ENCODE measurements at regions not wholly inside any gene's neighbourhood (a gene's known extent, or its start where the extent isn't known, plus 50 kb on each side); places are given as distances from the start of the nearest gene placed in this dataset.

- Mint-ChIP-seq H3K4me3 (ENCODE audit: unreplicated experiment) (no peak overlapping the region), H3K4me1 (ENCODE audit: insufficient read depth, unreplicated experiment) (peaks cover 32% of the 10 kb centered on the region), H3K36me3 (ENCODE audit: insufficient read depth, unreplicated experiment) (no peaks in the 10 kb centered on the region), H3K9me3 (ENCODE audit: unreplicated experiment) (peaks cover 9% of the 10 kb centered on the region), H3K27ac (ENCODE audit: low read depth, unreplicated experiment) (peak overlapping the region; percentile 29), H3K27me3 (ENCODE audit: insufficient read depth, unreplicated experiment) (no peaks in the 10 kb centered on the region)
- TF ChIP-seq CTCF (IDR thresholded peaks at IDR 0.05; ENCODE audit: unreplicated experiment): no peak
- intact Hi-C loops (cut with micrococcal nuclease): no loop called here
- DNase-seq (ENCODE audit: unreplicated experiment): no peak
- ChIA-PET CTCF (interaction anchor here (0.6 kb wide), 3 partner anchors 66 to 639 kb away, joined by 3 to 4 read pairs (median 3); no protein-coding TSS in a partner anchor), POLR2A (interaction anchor here (1.3 to 2.5 kb wide), 2 partner anchors 9 to 14 kb away, joined by 3 to 11 read pairs; no protein-coding TSS in a partner anchor)
- BruUV-seq (replicated peaks): no TSS peak
Observed at GRCh38 chr9:87123830-87124229, 176.5 kb upstream of the GAS1 start.

- CTCF ChIA-PET: interaction anchor here (0.6 kb wide), 1 partner anchor 289 kb away, joined by 4 read pairs; no protein-coding TSS in a partner anchor
- peaks cover 22% of the 10 kb centered on the region for H3K4me1 Mint-ChIP-seq (ENCODE audit: insufficient read depth, unreplicated experiment)
- BruUV-seq (replicated peaks): no TSS peak
- H3K27ac Mint-ChIP-seq (ENCODE audit: low read depth, unreplicated experiment): peak overlapping the region; percentile 61
- POLR2A ChIA-PET: no interaction called here
- H3K4me3 Mint-ChIP-seq (ENCODE audit: unreplicated experiment): no peak overlapping the region
- no peaks in the 10 kb centered on the region for H3K27me3 Mint-ChIP-seq (ENCODE audit: insufficient read depth, unreplicated experiment)
- TF ChIP-seq CTCF (IDR thresholded peaks at IDR 0.05; ENCODE audit: unreplicated experiment): no peak
- H3K36me3 Mint-ChIP-seq (ENCODE audit: insufficient read depth, unreplicated experiment): no peaks in the 10 kb centered on the region
- no peak for DNase-seq (ENCODE audit: unreplicated experiment)
- intact Hi-C loops (cut with micrococcal nuclease): no loop called here
- peaks cover 9% of the 10 kb centered on the region for H3K9me3 Mint-ChIP-seq (ENCODE audit: unreplicated experiment)
Observed at GRCh38 chr9:87125819-87126218, 178.5 kb upstream of the GAS1 start.

GRCh38 chr9:87127543-87127942, 180.2 kb upstream of the GAS1 start:
- no TSS peak for BruUV-seq (replicated peaks)
- DNase-seq (ENCODE audit: unreplicated experiment): no peak
- CTCF ChIA-PET: interaction anchor here (0.7 to 1.0 kb wide), 2 partner anchors 95 to 104 kb away, joined by 3 read pairs; no protein-coding TSS in a partner anchor
- POLR2A ChIA-PET: interaction anchor here (0.6 kb wide), 1 partner anchor 227 kb away, joined by 3 read pairs; no protein-coding TSS in a partner anchor
- no peak for TF ChIP-seq CTCF (IDR thresholded peaks at IDR 0.05; ENCODE audit: unreplicated experiment)
- Mint-ChIP-seq H3K4me1 (ENCODE audit: insufficient read depth, unreplicated experiment) (peaks cover 22% of the 10 kb centered on the region), H3K27me3 (ENCODE audit: insufficient read depth, unreplicated experiment) (no peaks in the 10 kb centered on the region), H3K27ac (ENCODE audit: low read depth, unreplicated experiment) (no peak overlapping the region), H3K4me3 (ENCODE audit: unreplicated experiment) (no peak overlapping the region), H3K36me3 (ENCODE audit: insufficient read depth, unreplicated experiment) (no peaks in the 10 kb centered on the region), H3K9me3 (ENCODE audit: unreplicated experiment) (peaks cover 9% of the 10 kb centered on the region)
- intact Hi-C loops (cut with micrococcal nuclease): no loop called here

GRCh38 chr9:87127978-87128614, 180.8 kb upstream of the GAS1 start:
- no peaks in the 10 kb centered on the region for H3K36me3 Mint-ChIP-seq (ENCODE audit: insufficient read depth, unreplicated experiment)
- POLR2A ChIA-PET: interaction anchor here (0.5 kb wide), 1 partner anchor 36 kb away, joined by 3 read pairs; no protein-coding TSS in a partner anchor
- no peak for DNase-seq (ENCODE audit: unreplicated experiment)

More at GRCh38 chr9:87127978-87128614, 180.8 kb upstream of the GAS1 start:
- Mint-ChIP-seq H3K4me1 (ENCODE audit: insufficient read depth, unreplicated experiment) (peaks cover 18% of the 10 kb centered on the region), H3K4me3 (ENCODE audit: unreplicated experiment) (no peak overlapping the region), H3K9me3 (ENCODE audit: unreplicated experiment) (peaks cover 12% of the 10 kb centered on the region), H3K27me3 (ENCODE audit: insufficient read depth, unreplicated experiment) (no peaks in the 10 kb centered on the region), H3K27ac (ENCODE audit: low read depth, unreplicated experiment) (no peak overlapping the region)
- intact Hi-C loops (cut with micrococcal nuclease): no loop called here
- no peak for TF ChIP-seq CTCF (IDR thresholded peaks at IDR 0.05; ENCODE audit: unreplicated experiment)
- CTCF ChIA-PET: interaction anchor here (1.0 kb wide), 1 partner anchor 105 kb away, joined by 3 read pairs; no protein-coding TSS in a partner anchor
- BruUV-seq (replicated peaks): no TSS peak
